ENCODE measurements at regions not wholly inside any gene's neighbourhood (a gene's known extent, or its start where the extent isn't known, plus 50 kb on each side); places are given as distances from the start of the nearest gene placed in this dataset.

DNA sequence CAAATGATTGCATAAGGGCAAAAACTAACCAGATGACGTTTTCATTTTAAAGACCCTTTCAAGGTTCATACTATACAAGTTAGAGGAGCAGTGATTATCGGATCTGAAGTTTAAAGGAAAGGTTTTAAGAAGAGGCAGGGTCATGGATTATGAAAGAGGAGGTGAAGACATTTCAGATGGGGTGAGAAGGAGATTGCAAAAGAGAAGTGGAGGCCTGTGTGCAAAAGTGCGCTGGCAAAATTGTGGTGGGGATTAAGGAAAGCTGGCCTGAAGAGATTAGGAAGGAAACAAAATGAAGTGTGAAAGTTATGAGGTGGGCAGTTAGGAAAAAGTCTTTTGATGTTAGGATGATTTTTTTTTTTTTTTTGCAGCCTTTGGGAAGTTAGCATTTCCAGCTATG is 935.7 kb upstream of the FAM98A start:
- TF ChIP-seq, protein P1, sequence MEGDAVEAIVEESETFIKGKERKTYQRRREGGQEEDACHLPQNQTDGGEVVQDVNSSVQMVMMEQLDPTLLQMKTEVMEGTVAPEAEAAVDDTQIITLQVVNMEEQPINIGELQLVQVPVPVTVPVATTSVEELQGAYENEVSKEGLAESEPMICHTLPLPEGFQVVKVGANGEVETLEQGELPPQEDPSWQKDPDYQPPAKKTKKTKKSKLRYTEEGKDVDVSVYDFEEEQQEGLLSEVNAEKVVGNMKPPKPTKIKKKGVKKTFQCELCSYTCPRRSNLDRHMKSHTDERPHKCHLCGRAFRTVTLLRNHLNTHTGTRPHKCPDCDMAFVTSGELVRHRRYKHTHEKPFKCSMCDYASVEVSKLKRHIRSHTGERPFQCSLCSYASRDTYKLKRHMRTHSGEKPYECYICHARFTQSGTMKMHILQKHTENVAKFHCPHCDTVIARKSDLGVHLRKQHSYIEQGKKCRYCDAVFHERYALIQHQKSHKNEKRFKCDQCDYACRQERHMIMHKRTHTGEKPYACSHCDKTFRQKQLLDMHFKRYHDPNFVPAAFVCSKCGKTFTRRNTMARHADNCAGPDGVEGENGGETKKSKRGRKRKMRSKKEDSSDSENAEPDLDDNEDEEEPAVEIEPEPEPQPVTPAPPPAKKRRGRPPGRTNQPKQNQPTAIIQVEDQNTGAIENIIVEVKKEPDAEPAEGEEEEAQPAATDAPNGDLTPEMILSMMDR (IDR thresholded peaks at IDR 0.05; ENCODE audit: low read depth, low read length, missing input control), result no peak
- TF ChIP-seq TAF1 (conservative IDR thresholded peaks at IDR 0.05) (no peak), RAD21 (IDR thresholded peaks at IDR 0.05) (no peak), MAX (IDR thresholded peaks at IDR 0.05) (no peak), ATF3 (IDR thresholded peaks at IDR 0.05) (no peak), GABPA (IDR thresholded peaks at IDR 0.05 in 1 of 2, conservative IDR thresholded peaks at IDR 0.05 in 1 of 2) (no peak), FOXA1 (IDR thresholded peaks at IDR 0.05) (no peak), EGR1 (IDR thresholded peaks at IDR 0.05; ENCODE audit: low read depth in 2 of 2) (no peak)
- TF ChIP-seq, protein P2, sequence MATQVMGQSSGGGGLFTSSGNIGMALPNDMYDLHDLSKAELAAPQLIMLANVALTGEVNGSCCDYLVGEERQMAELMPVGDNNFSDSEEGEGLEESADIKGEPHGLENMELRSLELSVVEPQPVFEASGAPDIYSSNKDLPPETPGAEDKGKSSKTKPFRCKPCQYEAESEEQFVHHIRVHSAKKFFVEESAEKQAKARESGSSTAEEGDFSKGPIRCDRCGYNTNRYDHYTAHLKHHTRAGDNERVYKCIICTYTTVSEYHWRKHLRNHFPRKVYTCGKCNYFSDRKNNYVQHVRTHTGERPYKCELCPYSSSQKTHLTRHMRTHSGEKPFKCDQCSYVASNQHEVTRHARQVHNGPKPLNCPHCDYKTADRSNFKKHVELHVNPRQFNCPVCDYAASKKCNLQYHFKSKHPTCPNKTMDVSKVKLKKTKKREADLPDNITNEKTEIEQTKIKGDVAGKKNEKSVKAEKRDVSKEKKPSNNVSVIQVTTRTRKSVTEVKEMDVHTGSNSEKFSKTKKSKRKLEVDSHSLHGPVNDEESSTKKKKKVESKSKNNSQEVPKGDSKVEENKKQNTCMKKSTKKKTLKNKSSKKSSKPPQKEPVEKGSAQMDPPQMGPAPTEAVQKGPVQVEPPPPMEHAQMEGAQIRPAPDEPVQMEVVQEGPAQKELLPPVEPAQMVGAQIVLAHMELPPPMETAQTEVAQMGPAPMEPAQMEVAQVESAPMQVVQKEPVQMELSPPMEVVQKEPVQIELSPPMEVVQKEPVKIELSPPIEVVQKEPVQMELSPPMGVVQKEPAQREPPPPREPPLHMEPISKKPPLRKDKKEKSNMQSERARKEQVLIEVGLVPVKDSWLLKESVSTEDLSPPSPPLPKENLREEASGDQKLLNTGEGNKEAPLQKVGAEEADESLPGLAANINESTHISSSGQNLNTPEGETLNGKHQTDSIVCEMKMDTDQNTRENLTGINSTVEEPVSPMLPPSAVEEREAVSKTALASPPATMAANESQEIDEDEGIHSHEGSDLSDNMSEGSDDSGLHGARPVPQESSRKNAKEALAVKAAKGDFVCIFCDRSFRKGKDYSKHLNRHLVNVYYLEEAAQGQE (IDR thresholded peaks at IDR 0.05), result no peak
- TF ChIP-seq, protein P3, sequence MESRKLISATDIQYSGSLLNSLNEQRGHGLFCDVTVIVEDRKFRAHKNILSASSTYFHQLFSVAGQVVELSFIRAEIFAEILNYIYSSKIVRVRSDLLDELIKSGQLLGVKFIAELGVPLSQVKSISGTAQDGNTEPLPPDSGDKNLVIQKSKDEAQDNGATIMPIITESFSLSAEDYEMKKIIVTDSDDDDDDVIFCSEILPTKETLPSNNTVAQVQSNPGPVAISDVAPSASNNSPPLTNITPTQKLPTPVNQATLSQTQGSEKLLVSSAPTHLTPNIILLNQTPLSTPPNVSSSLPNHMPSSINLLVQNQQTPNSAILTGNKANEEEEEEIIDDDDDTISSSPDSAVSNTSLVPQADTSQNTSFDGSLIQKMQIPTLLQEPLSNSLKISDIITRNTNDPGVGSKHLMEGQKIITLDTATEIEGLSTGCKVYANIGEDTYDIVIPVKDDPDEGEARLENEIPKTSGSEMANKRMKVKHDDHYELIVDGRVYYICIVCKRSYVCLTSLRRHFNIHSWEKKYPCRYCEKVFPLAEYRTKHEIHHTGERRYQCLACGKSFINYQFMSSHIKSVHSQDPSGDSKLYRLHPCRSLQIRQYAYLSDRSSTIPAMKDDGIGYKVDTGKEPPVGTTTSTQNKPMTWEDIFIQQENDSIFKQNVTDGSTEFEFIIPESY (IDR thresholded peaks at IDR 0.05), result no peak
